SH-SY5Y (cell line): ENCODE measurements at regions not wholly inside any gene's neighbourhood (a gene's known extent, or its start where the extent isn't known, plus 50 kb on each side); places are given as distances from the start of the nearest gene placed in this dataset.

Experiments used
- GATA2 ChIP-seq: IDR thresholded peaks from 2 replicates; pipeline ENCODE4 v1.6.1; 2011; ENCODE audit warnings: mild to moderate bottlenecking, low read depth, low read length
- GATA3 ChIP-seq: IDR thresholded peaks from 2 replicates; pipeline ENCODE4 v1.6.1; 2011; ENCODE audit warnings: low read depth, mild to moderate bottlenecking, low read length, moderate library complexity

- TF ChIP-seq GATA2 (no peak), GATA3 (no peak)
These were observed 135.6 kb upstream of the STAC start for GRCh38 chr3:36244728-36245127.
